ENCODE measurements at regions not wholly inside any gene's neighbourhood (a gene's known extent, or its start where the extent isn't known, plus 50 kb on each side); places are given as distances from the start of the nearest gene placed in this dataset.

DNA sequence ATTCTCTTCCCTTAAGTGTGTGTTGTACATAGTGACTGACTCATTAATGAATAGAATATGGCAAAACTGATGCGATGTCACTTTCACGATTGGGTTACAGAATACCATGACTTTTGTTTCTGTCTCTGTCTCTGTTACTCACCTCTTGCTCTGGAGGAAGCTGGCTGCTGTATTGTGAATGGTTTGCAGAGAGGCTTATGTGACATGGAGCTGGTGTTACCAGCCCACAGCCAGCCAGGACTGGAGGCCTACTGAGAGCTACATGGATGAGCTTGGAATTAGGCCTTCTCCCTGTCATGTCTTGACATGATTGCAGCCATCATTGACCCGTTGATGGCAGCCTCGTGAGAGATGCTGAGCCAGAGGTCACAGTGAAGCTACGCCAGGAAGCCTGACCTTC, 161.9 kb downstream of the TAF11L14 start:
- Histone ChIP-seq H3K4me3 (replicated peaks in 1 of 3; ENCODE audit: insufficient read depth in 1 of 3, low read depth in 2 of 3, low read length in 3 of 3) (no peak overlapping the region), H4K20me1 (ENCODE audit: insufficient read depth, low read length) (no peaks in the 10 kb centered on the region), H3K27me3 (ENCODE audit: control insufficient read depth in 1 of 2, insufficient read depth in 2 of 2, low read length in 2 of 2) (no peaks in the 10 kb centered on the region), H3K4me1 (ENCODE audit: insufficient read depth, low read length) (no peaks in the 10 kb centered on the region), H3K27ac (ENCODE audit: extremely low read length, insufficient read depth, low read length) (no peak overlapping the region), H2AFZ (ENCODE audit: low read length) (no peak overlapping the region), H3K4me2 (ENCODE audit: low read depth, low read length) (no peak overlapping the region), H3K9me3 (ENCODE audit: low read length) (peaks cover 64% of the 10 kb centered on the region), H3K36me3 (replicated peaks in 1 of 2; ENCODE audit: control insufficient read depth in 1 of 2, insufficient read depth in 2 of 2, low read length in 2 of 2) (no peaks in the 10 kb centered on the region), H3K79me2 (ENCODE audit: insufficient read depth, low read length) (no peaks in the 10 kb centered on the region), H3K9ac (ENCODE audit: insufficient read depth, low read depth, low read length) (no peak overlapping the region)
- in situ Hi-C loops (cut with HindIII; ENCODE audit: extremely low pct_ligation_motif_present, low pct_unique_long_range_greater_than_20kb), result no loop called here
- TF ChIP-seq, protein P1, sequence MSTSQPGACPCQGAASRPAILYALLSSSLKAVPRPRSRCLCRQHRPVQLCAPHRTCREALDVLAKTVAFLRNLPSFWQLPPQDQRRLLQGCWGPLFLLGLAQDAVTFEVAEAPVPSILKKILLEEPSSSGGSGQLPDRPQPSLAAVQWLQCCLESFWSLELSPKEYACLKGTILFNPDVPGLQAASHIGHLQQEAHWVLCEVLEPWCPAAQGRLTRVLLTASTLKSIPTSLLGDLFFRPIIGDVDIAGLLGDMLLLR (CRISPR knock-in tag; IDR thresholded peaks at IDR 0.05), result no peak
- TF ChIP-seq TCF7 (IDR thresholded peaks at IDR 0.05; ENCODE audit: low read depth) (no peak), MAFG (CRISPR knock-in tag; IDR thresholded peaks at IDR 0.05) (no peak)
- POLR2A ChIA-PET, result no interaction called here
- ATAC-seq (no peak), DNase-seq (ENCODE audit: low spot score) (no peak), FAIRE-seq (no peak)
- CTCF ChIA-PET (ENCODE audit: low intra/inter-chr PET ratio, low total read pairs), result no interaction called here
- WGBS (ENCODE audit: low lambda C conversion rate), result 0% methylated on average over 5 of the region's 5 CpGs
- intact Hi-C loops (cut with micrococcal nuclease; ENCODE audit: unreplicated experiment), result no loop called here
- BruUV-seq (replicated peaks), result no TSS peak

DNA sequence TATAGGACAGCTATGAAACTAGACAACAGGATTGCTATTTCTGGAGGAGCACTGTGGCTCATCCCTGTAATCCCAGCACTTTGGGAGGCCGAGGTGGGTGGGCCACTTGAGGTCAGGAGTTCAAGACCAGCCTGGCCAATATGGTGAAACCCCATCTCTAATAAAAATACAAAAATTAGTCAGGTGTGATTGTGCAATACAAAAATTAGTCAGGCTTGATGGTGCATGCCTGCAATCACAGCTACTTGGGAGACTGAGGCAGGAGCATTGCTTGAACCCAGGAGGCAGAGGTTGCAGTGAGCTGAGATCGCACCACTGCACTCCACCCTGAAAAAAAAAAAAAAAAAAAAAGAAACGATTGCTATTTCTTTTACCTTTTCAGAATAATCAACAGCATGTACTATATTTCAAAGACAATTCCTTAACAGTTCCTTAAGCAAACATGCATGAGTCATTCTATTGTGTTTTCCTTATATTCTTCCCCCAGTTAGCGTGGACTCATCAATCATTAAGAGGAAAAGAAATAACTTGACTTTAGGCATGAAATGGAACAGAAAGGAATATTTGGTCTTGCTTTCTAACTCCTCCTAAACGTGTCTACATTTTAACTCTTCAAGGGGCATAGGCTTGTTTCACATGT, 162.6 kb downstream of the TAF11L14 start:
- DNase-seq (ENCODE audit: low spot score), result no peak
- H3K4me1 ChIP-seq (ENCODE audit: insufficient read depth, low read length), result no peaks in the 10 kb centered on the region
- H3K4me2 ChIP-seq (ENCODE audit: low read depth, low read length), result no peak overlapping the region
- POLR2A ChIA-PET, result no interaction called here
- H3K27ac ChIP-seq (ENCODE audit: extremely low read length, insufficient read depth, low read length), result no peak overlapping the region
- FAIRE-seq, result no peak
- TF ChIP-seq, protein P2, sequence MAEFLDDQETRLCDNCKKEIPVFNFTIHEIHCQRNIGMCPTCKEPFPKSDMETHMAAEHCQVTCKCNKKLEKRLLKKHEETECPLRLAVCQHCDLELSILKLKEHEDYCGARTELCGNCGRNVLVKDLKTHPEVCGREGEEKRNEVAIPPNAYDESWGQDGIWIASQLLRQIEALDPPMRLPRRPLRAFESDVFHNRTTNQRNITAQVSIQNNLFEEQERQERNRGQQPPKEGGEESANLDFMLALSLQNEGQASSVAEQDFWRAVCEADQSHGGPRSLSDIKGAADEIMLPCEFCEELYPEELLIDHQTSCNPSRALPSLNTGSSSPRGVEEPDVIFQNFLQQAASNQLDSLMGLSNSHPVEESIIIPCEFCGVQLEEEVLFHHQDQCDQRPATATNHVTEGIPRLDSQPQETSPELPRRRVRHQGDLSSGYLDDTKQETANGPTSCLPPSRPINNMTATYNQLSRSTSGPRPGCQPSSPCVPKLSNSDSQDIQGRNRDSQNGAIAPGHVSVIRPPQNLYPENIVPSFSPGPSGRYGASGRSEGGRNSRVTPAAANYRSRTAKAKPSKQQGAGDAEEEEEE (CRISPR knock-in tag; IDR thresholded peaks at IDR 0.05; ENCODE audit: borderline replicate concordance), result no peak
- TF ChIP-seq, protein P3, sequence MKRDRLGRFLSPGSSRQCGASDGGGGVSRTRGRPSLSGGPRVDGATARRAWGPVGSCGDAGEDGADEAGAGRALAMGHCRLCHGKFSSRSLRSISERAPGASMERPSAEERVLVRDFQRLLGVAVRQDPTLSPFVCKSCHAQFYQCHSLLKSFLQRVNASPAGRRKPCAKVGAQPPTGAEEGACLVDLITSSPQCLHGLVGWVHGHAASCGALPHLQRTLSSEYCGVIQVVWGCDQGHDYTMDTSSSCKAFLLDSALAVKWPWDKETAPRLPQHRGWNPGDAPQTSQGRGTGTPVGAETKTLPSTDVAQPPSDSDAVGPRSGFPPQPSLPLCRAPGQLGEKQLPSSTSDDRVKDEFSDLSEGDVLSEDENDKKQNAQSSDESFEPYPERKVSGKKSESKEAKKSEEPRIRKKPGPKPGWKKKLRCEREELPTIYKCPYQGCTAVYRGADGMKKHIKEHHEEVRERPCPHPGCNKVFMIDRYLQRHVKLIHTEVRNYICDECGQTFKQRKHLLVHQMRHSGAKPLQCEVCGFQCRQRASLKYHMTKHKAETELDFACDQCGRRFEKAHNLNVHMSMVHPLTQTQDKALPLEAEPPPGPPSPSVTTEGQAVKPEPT (CRISPR knock-in tag; IDR thresholded peaks at IDR 0.05; ENCODE audit: low read depth), result no peak
- TF ChIP-seq BCL6 (CRISPR knock-in tag; IDR thresholded peaks at IDR 0.05) (no peak), SRF (IDR thresholded peaks at IDR 0.05; ENCODE audit: low read depth, low read length) (no peak), ZFP90 (CRISPR knock-in tag; IDR thresholded peaks at IDR 0.05; ENCODE audit: borderline replicate concordance) (no peak), CEBPB (IDR thresholded peaks at IDR 0.05; ENCODE audit: borderline replicate concordance, low read depth, low read length) (0 out of 2 replicates have a peak, but pooled peaks have one; percentile 46)
- ATAC-seq, result no peak
- in situ Hi-C loops (cut with HindIII; ENCODE audit: extremely low pct_ligation_motif_present, low pct_unique_long_range_greater_than_20kb) (no loop called here), intact Hi-C loops (cut with micrococcal nuclease; ENCODE audit: unreplicated experiment) (no loop called here)
- H3K4me3 ChIP-seq (replicated peaks in 1 of 3; ENCODE audit: insufficient read depth in 1 of 3, low read depth in 2 of 3, low read length in 3 of 3), result no peak overlapping the region
- 10% methylated on average over 5 of the region's 5 CpGs for WGBS (ENCODE audit: low lambda C conversion rate)
- H2AFZ ChIP-seq (ENCODE audit: low read length), result no peak overlapping the region
- CTCF ChIA-PET (ENCODE audit: low intra/inter-chr PET ratio, low total read pairs), result no interaction called here
- no TSS peak for BruUV-seq (replicated peaks)
- no peaks in the 10 kb centered on the region for H3K36me3 ChIP-seq (replicated peaks in 1 of 2; ENCODE audit: control insufficient read depth in 1 of 2, insufficient read depth in 2 of 2, low read length in 2 of 2)
- no peaks in the 10 kb centered on the region for H3K79me2 ChIP-seq (ENCODE audit: insufficient read depth, low read length)
- no peaks in the 10 kb centered on the region for H3K27me3 ChIP-seq (ENCODE audit: control insufficient read depth in 1 of 2, insufficient read depth in 2 of 2, low read length in 2 of 2)
- H4K20me1 ChIP-seq (ENCODE audit: insufficient read depth, low read length), result no peaks in the 10 kb centered on the region
- H3K9ac ChIP-seq (ENCODE audit: insufficient read depth, low read depth, low read length), result no peak overlapping the region
- H3K9me3 ChIP-seq (ENCODE audit: low read length), result peaks cover 67% of the 10 kb centered on the region

Measured in HepG2 (cell line).